Neural cell (in vitro differentiated cells): ENCODE measurements at regions not wholly inside any gene's neighbourhood (a gene's known extent, or its start where the extent isn't known, plus 50 kb on each side); places are given as distances from the start of the nearest gene placed in this dataset.

Source experiments
- CTCF ChIP-seq: fragments of 450-650 bp; IDR thresholded peaks from 2 replicates; pipeline ENCODE4 v1.5.1; 2014; ENCODE audit warnings: antibody characterized with exemption, mild to moderate bottlenecking, moderate library complexity; ENCODE audit not compliant: poor library complexity, severe bottlenecking
- EP300 ChIP-seq: fragments of 450-650 bp; conservative IDR thresholded peaks from 2 replicates; pipeline ENCODE4 v1.6.1; 2014; ENCODE audit warnings: antibody characterized with exemption, mild to moderate bottlenecking, moderate library complexity; ENCODE audit not compliant: poor library complexity, severe bottlenecking
- EZH2 ChIP-seq: fragments of 200-600, 300-800 bp; shearing (Covaris generic), sonication (generic); IDR thresholded peaks from 2 replicates; pipeline ENCODE4 v1.6.1; 2014; ENCODE audit warnings: antibody characterized with exemption, low read length, borderline replicate concordance, mild to moderate bottlenecking; ENCODE audit not compliant: insufficient read depth, poor library complexity, severe bottlenecking
- MXI1 ChIP-seq: fragments of 450-650 bp; conservative IDR thresholded peaks from 2 replicates; pipeline ENCODE4 v1.6.1; 2014; ENCODE audit warnings: antibody characterized with exemption, mild to moderate bottlenecking; ENCODE audit not compliant: poor library complexity, severe bottlenecking
- POLR2AphosphoS5 ChIP-seq: IDR thresholded peaks from 2 replicates; pipeline ENCODE4 v1.6.1; 2012
- RAD21 ChIP-seq: fragments of 450-650 bp; conservative IDR thresholded peaks from 2 replicates; pipeline ENCODE4 v1.6.1; 2014; ENCODE audit warnings: antibody characterized with exemption, mild to moderate bottlenecking, moderate library complexity
- REST ChIP-seq: IDR thresholded peaks from 2 replicates; pipeline ENCODE4 v1.6.1; 2012; ENCODE audit warnings: borderline replicate concordance
- SMC3 ChIP-seq: fragments of 450-650 bp; conservative IDR thresholded peaks from 2 replicates; pipeline ENCODE4 v1.6.1; 2014; ENCODE audit warnings: antibody characterized with exemption, mild to moderate bottlenecking, moderate library complexity; ENCODE audit not compliant: poor library complexity
- TAF1 ChIP-seq: IDR thresholded peaks from 2 replicates; pipeline ENCODE4 v1.6.1; 2012; ENCODE audit warnings: low read depth

DNA sequence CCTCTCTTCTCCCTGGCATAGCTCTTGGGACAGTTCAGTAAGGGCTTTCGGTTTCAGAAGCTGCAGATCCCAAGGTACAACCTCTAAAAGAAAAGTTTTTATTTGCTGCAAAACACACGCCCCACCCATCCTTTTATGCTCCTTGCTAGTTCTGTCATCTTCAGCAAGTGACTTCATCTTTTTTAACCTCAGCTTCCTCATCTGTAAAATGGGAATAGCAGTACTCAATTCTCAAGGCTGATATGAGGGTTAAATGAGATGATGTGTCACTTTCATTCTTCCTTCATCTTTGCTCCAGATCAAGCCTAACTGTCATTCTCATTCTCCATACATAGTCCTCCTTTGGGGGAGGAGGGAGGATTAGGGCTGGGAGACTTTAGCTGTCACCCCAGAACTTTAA, 90.0 kb upstream of the ALX4 start:
- no peak for TF ChIP-seq CTCF
- TF ChIP-seq POLR2AphosphoS5: no peak
- no peak for TF ChIP-seq RAD21
- no peak for TF ChIP-seq EP300
- TF ChIP-seq SMC3: no peak
- TF ChIP-seq EZH2: no peak
- TF ChIP-seq TAF1: no peak
- TF ChIP-seq MXI1: no peak
- no peak for TF ChIP-seq REST
